ENCODE measurements at regions not wholly inside any gene's neighbourhood (a gene's known extent, or its start where the extent isn't known, plus 50 kb on each side); places are given as distances from the start of the nearest gene placed in this dataset.

- Histone ChIP-seq H3K27ac (ENCODE audit: low read depth, low read length) (no peak overlapping the region), H3K4me3 (ENCODE audit: insufficient read depth, low read depth, low read length) (no peak overlapping the region), H3K4me2 (ENCODE audit: low read length) (no peak overlapping the region), H3K9me3 (ENCODE audit: insufficient read depth, low read depth, low read length) (no peaks in the 10 kb centered on the region), H3K27me3 (ENCODE audit: insufficient read depth, low read length) (no peaks in the 10 kb centered on the region), H3K79me2 (ENCODE audit: insufficient read depth, low read length) (no peaks in the 10 kb centered on the region), H3K36me3 (ENCODE audit: insufficient read depth, low read length) (no peaks in the 10 kb centered on the region), H4K20me1 (ENCODE audit: insufficient read depth, low read length) (no peaks in the 10 kb centered on the region), H3K9ac (ENCODE audit: low read length) (no peak overlapping the region), H3K4me1 (ENCODE audit: insufficient read depth, low read length) (no peaks in the 10 kb centered on the region), H2AFZ (ENCODE audit: low read depth, low read length) (no peak overlapping the region)
- Mint-ChIP-seq H3K4me3 (ENCODE audit: unreplicated experiment) (no peak overlapping the region), H3K27me3 (ENCODE audit: low read depth, unreplicated experiment) (no peaks in the 10 kb centered on the region), H3K27ac (ENCODE audit: unreplicated experiment) (no peak overlapping the region), H3K4me1 (ENCODE audit: low read depth, unreplicated experiment) (no peaks in the 10 kb centered on the region), H3K36me3 (ENCODE audit: low read depth, unreplicated experiment) (no peaks in the 10 kb centered on the region), H3K9me3 (ENCODE audit: unreplicated experiment) (no peaks in the 10 kb centered on the region)
- no peak for DNase-seq (ENCODE audit: low read depth)
- no peak for FAIRE-seq
- TF ChIP-seq, protein P1, sequence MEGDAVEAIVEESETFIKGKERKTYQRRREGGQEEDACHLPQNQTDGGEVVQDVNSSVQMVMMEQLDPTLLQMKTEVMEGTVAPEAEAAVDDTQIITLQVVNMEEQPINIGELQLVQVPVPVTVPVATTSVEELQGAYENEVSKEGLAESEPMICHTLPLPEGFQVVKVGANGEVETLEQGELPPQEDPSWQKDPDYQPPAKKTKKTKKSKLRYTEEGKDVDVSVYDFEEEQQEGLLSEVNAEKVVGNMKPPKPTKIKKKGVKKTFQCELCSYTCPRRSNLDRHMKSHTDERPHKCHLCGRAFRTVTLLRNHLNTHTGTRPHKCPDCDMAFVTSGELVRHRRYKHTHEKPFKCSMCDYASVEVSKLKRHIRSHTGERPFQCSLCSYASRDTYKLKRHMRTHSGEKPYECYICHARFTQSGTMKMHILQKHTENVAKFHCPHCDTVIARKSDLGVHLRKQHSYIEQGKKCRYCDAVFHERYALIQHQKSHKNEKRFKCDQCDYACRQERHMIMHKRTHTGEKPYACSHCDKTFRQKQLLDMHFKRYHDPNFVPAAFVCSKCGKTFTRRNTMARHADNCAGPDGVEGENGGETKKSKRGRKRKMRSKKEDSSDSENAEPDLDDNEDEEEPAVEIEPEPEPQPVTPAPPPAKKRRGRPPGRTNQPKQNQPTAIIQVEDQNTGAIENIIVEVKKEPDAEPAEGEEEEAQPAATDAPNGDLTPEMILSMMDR (IDR thresholded peaks at IDR 0.05; ENCODE audit: insufficient read depth, low read depth, low read length): no peak
- no peak for TF ChIP-seq EZH2 (IDR thresholded peaks at IDR 0.05; ENCODE audit: insufficient read depth, low read length)
These were observed 421.0 kb upstream of the API5 start for GRCh38 chr11:42890773-42891172.

GRCh38 chr11:42901084-42901483 is 410.7 kb upstream of the API5 start:
- Histone ChIP-seq H3K27me3 (ENCODE audit: insufficient read depth, low read length) (no peaks in the 10 kb centered on the region), H3K27ac (ENCODE audit: low read depth, low read length) (no peak overlapping the region), H3K9me3 (ENCODE audit: insufficient read depth, low read depth, low read length) (peaks cover 11% of the 10 kb centered on the region), H2AFZ (ENCODE audit: low read depth, low read length) (no peak overlapping the region), H3K4me1 (ENCODE audit: insufficient read depth, low read length) (no peaks in the 10 kb centered on the region), H3K4me3 (ENCODE audit: insufficient read depth, low read depth, low read length) (no peak overlapping the region), H4K20me1 (ENCODE audit: insufficient read depth, low read length) (no peaks in the 10 kb centered on the region), H3K4me2 (ENCODE audit: low read length) (no peak overlapping the region), H3K79me2 (ENCODE audit: insufficient read depth, low read length) (no peaks in the 10 kb centered on the region), H3K36me3 (ENCODE audit: insufficient read depth, low read length) (no peaks in the 10 kb centered on the region), H3K9ac (ENCODE audit: low read length) (no peak overlapping the region)
- Mint-ChIP-seq H3K9me3 (ENCODE audit: unreplicated experiment) (peaks cover 5% of the 10 kb centered on the region), H3K27ac (ENCODE audit: unreplicated experiment) (no peak overlapping the region), H3K36me3 (ENCODE audit: low read depth, unreplicated experiment) (no peaks in the 10 kb centered on the region), H3K27me3 (ENCODE audit: low read depth, unreplicated experiment) (no peaks in the 10 kb centered on the region), H3K4me1 (ENCODE audit: low read depth, unreplicated experiment) (no peaks in the 10 kb centered on the region), H3K4me3 (ENCODE audit: unreplicated experiment) (no peak overlapping the region)
- no peak for DNase-seq (ENCODE audit: low read depth)
- TF ChIP-seq, protein P1 (IDR thresholded peaks at IDR 0.05; ENCODE audit: insufficient read depth, low read depth, low read length): no peak
- no peak for TF ChIP-seq EZH2 (IDR thresholded peaks at IDR 0.05; ENCODE audit: insufficient read depth, low read length)
- no peak for FAIRE-seq

GRCh38 chr11:42906226-42906625 is 405.6 kb upstream of the API5 start:
- no peak overlapping the region for H3K4me3 Mint-ChIP-seq (ENCODE audit: unreplicated experiment)

More at GRCh38 chr11:42906226-42906625, 405.6 kb upstream of the API5 start:
- no peaks in the 10 kb centered on the region for H4K20me1 ChIP-seq (ENCODE audit: insufficient read depth, low read length)
- TF ChIP-seq, protein P1 (IDR thresholded peaks at IDR 0.05; ENCODE audit: insufficient read depth, low read depth, low read length): no peak
- no peak for TF ChIP-seq EZH2 (IDR thresholded peaks at IDR 0.05; ENCODE audit: insufficient read depth, low read length)
- H3K4me2 ChIP-seq (ENCODE audit: low read length): no peak overlapping the region
- Mint-ChIP-seq H3K27me3 (ENCODE audit: low read depth, unreplicated experiment) (no peaks in the 10 kb centered on the region), H3K4me1 (ENCODE audit: low read depth, unreplicated experiment) (no peaks in the 10 kb centered on the region), H3K36me3 (ENCODE audit: low read depth, unreplicated experiment) (no peaks in the 10 kb centered on the region), H3K9me3 (ENCODE audit: unreplicated experiment) (peaks cover 6% of the 10 kb centered on the region), H3K27ac (ENCODE audit: unreplicated experiment) (no peak overlapping the region)
- no peak overlapping the region for H3K27ac ChIP-seq (ENCODE audit: low read depth, low read length)
- H3K4me1 ChIP-seq (ENCODE audit: insufficient read depth, low read length): no peaks in the 10 kb centered on the region
- H2AFZ ChIP-seq (ENCODE audit: low read depth, low read length): no peak overlapping the region
- no peaks in the 10 kb centered on the region for H3K79me2 ChIP-seq (ENCODE audit: insufficient read depth, low read length)
- H3K9me3 ChIP-seq (ENCODE audit: insufficient read depth, low read depth, low read length): peaks cover 14% of the 10 kb centered on the region
- H3K36me3 ChIP-seq (ENCODE audit: insufficient read depth, low read length): no peaks in the 10 kb centered on the region
- H3K4me3 ChIP-seq (ENCODE audit: insufficient read depth, low read depth, low read length): no peak overlapping the region
- H3K9ac ChIP-seq (ENCODE audit: low read length): no peak overlapping the region
- FAIRE-seq (no peak), DNase-seq (ENCODE audit: low read depth) (no peak)
- H3K27me3 ChIP-seq (ENCODE audit: insufficient read depth, low read length): no peaks in the 10 kb centered on the region
